CD4-positive, alpha-beta T cell (primary cell): ENCODE measurements at regions not wholly inside any gene's neighbourhood (a gene's known extent, or its start where the extent isn't known, plus 50 kb on each side); places are given as distances from the start of the nearest gene placed in this dataset.

ENCODE experiments used
- ATAC-seq: fragments of 200-7000 bp; cut with Tn5 transposase; one replicate; pipeline ENCODE4 v1.10.0; 2022; ENCODE audit warnings: mild to moderate bottlenecking; ENCODE audit not compliant: poor library complexity
- CTCF ChIA-PET: fragments of 350-600 bp; sonication (Branson Sonifier 250); formaldehyde crosslinking; loops from one replicate; lab custom pipeline; 2021; ENCODE audit warnings: antibody characterized with exemption, inconsistent platforms; lab: Charles Lee
- POLR2A ChIA-PET: fragments of 350-600 bp; sonication (Branson Sonifier 250); formaldehyde crosslinking; loops from one replicate; lab custom pipeline; 2021; ENCODE audit warnings: antibody characterized with exemption, inconsistent platforms; lab: Charles Lee
- DNase-seq, 14 experiments: peaks; one replicate each; pipeline ENCODE4 v3.0.0-alpha.2; 2013 to 2020; ENCODE audit warnings: mixed read lengths in 2 of 14
- H3K27ac ChIP-seq, 2 donors: one replicate each; pipeline versions ENCODE4 v1.5.1 to v1.7.0; 2013; ENCODE audit warnings: low read length in 2 of 2, low read depth in 1 of 2, mild to moderate bottlenecking in 1 of 2
- H3K27me3 ChIP-seq, 2 experiments: 1 replicate in 1 of 2; 2 replicates in 1 of 2; pipeline versions ENCODE4 v1.6.1 to v1.7.0; 2013; ENCODE audit warnings: low read length in 2 of 2, control low read depth in 1 of 2, mild to moderate bottlenecking in 1 of 2, moderate library complexity in 1 of 2; ENCODE audit not compliant: insufficient read depth in 2 of 2, control insufficient read depth in 1 of 2
- H3K36me3 ChIP-seq: one replicate; pipeline ENCODE4 v1.6.1; 2013; ENCODE audit warnings: low read length, control low read depth; ENCODE audit not compliant: insufficient read depth
- H3K4me1 ChIP-seq: one replicate; pipeline ENCODE4 v1.6.1; 2013; ENCODE audit warnings: low read length, control low read depth; ENCODE audit not compliant: insufficient read depth
- H3K4me3 ChIP-seq: one replicate; pipeline ENCODE4 v1.5.1; 2013; ENCODE audit warnings: mild to moderate bottlenecking, low read length, moderate library complexity
- H3K9me3 ChIP-seq, 2 experiments: 1 replicate in 1 of 2; 2 replicates in 1 of 2; pipeline versions ENCODE4 v1.6.1 to v1.7.0; 2013; ENCODE audit warnings: low read length in 2 of 2, mild to moderate bottlenecking in 2 of 2, control low read depth in 1 of 2, moderate library complexity in 1 of 2; ENCODE audit not compliant: control insufficient read depth in 1 of 2, insufficient read depth in 1 of 2
- H3K27ac Mint-ChIP-seq: one replicate; pipeline ENCODE4 v1.8.0; 2020; ENCODE audit warnings: mixed read lengths
- H3K27me3 Mint-ChIP-seq: one replicate; pipeline ENCODE4 v1.8.0; 2021; ENCODE audit warnings: mixed read lengths
- H3K36me3 Mint-ChIP-seq: one replicate; pipeline ENCODE4 v1.8.0; 2021; ENCODE audit warnings: low read depth, mixed read lengths
- H3K4me1 Mint-ChIP-seq: one replicate; pipeline ENCODE4 v1.8.0; 2021; ENCODE audit warnings: low read depth, mixed read lengths
- H3K4me3 Mint-ChIP-seq: one replicate; pipeline ENCODE4 v1.8.0; 2020; ENCODE audit warnings: mild to moderate bottlenecking, mixed read lengths
- H3K9me3 Mint-ChIP-seq: one replicate; pipeline ENCODE4 v1.8.0; 2020; ENCODE audit warnings: mixed read lengths
- intact Hi-C, 2 experiments: fragments of 100-400 bp; cut with DNase I in 1 of 2; cut with micrococcal nuclease in 1 of 2; formaldehyde crosslinking; loops; one replicate each; pipeline versions ENCODE4 v1.15.1 to v1.9.0; 2023 to 2025; cut with DNase I, micrococcal nuclease
- TF ChIP-seq, protein P1 (sequence below): fragments of 200-600 bp; IDR thresholded peaks from one replicate; pipeline ENCODE4 v1.8.0; 2022; ENCODE audit warnings: antibody characterized with exemption, mild to moderate bottlenecking

DNA sequence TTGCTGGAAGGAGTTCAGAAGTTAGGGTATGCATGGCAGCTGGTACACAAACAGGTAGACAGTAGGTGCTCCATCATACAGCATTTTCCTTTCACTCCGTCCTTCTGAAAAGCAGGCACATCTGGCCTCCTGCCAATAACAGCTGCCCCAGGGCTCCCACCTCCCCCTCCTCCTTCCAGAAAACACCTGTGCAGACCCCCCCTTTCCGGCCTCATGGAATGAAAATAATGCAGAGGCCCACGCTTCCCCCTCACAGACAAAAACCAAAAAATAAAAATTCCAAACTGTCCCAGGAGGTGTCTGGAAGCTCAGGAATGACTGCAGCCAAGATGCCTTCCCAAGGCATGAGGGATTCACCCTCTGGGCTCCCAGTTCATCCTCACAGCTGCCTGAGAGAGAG is 185.5 kb downstream of the MN1 start:
- no peaks in the 10 kb centered on the region for H3K4me1 Mint-ChIP-seq
- ChIA-PET POLR2A (no interaction called here), CTCF (no interaction called here)
- H3K4me3 Mint-ChIP-seq, result no peak overlapping the region
- intact Hi-C loops, result no loop called here
- Histone ChIP-seq H3K27me3 (peaks cover 11 to 29% of the 10 kb centered on the region in 2 experiments), H3K9me3 (peaks cover 0 to 5% of the 10 kb centered on the region in 2 experiments), H3K27ac (no peak overlapping the region), H3K4me1 (no peaks in the 10 kb centered on the region), H3K4me3 (no peak overlapping the region), H3K36me3 (no peaks in the 10 kb centered on the region)
- H3K36me3 Mint-ChIP-seq, result no peaks in the 10 kb centered on the region
- no peaks in the 10 kb centered on the region for H3K9me3 Mint-ChIP-seq
- peaks cover 34% of the 10 kb centered on the region for H3K27me3 Mint-ChIP-seq
- H3K27ac Mint-ChIP-seq, result no peak overlapping the region
- TF ChIP-seq, protein P1, sequence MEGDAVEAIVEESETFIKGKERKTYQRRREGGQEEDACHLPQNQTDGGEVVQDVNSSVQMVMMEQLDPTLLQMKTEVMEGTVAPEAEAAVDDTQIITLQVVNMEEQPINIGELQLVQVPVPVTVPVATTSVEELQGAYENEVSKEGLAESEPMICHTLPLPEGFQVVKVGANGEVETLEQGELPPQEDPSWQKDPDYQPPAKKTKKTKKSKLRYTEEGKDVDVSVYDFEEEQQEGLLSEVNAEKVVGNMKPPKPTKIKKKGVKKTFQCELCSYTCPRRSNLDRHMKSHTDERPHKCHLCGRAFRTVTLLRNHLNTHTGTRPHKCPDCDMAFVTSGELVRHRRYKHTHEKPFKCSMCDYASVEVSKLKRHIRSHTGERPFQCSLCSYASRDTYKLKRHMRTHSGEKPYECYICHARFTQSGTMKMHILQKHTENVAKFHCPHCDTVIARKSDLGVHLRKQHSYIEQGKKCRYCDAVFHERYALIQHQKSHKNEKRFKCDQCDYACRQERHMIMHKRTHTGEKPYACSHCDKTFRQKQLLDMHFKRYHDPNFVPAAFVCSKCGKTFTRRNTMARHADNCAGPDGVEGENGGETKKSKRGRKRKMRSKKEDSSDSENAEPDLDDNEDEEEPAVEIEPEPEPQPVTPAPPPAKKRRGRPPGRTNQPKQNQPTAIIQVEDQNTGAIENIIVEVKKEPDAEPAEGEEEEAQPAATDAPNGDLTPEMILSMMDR, result no peak
- no peak for ATAC-seq
- no peak for DNase-seq

DNA sequence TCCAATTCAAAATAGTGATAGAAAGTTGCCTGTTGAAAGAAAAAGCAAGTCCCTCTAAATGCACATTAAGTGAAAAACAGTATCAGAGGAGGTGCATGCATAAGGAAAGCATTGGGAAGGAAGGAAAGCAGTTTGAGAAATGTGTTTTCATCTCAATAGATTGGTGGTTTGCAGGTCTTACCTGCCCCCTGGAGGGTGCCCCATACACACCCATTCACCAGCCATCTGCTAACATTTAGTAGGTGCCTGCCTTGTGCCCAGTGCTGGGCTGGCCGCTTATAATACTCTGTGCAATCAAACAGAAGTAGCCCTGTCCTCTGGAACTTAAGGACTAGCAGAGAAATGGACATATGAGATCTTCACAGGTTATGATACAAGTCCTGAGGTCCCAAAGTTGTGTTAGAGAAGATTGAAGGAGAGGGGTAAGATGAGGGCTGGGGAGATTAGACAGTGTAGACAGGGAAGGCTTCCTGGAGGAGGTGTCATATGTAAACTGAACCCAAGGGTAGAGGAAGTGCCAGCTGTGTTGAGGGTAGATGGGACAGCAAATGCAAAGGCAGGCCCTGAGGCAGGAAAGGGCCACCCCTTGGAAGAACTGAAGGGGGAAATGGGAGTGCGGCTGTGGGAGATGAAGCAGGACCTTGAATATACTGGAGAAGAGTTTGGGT is 184.2 kb downstream of the MN1 start:
- no peak for DNase-seq
- no peak overlapping the region for H3K4me3 Mint-ChIP-seq
- H3K27me3 Mint-ChIP-seq, result peaks cover 23% of the 10 kb centered on the region
- H3K4me1 Mint-ChIP-seq, result no peaks in the 10 kb centered on the region
- TF ChIP-seq, protein P1, result no peak
- H3K36me3 Mint-ChIP-seq, result no peaks in the 10 kb centered on the region
- Histone ChIP-seq H3K9me3 (peaks cover 0 to 5% of the 10 kb centered on the region in 2 experiments), H3K27ac (no peak overlapping the region), H3K36me3 (no peaks in the 10 kb centered on the region), H3K27me3 (peaks cover 11 to 25% of the 10 kb centered on the region in 2 experiments), H3K4me3 (no peak overlapping the region), H3K4me1 (no peaks in the 10 kb centered on the region)
- no peak for ATAC-seq
- ChIA-PET CTCF (no interaction called here), POLR2A (no interaction called here)
- H3K27ac Mint-ChIP-seq, result no peak overlapping the region
- intact Hi-C loops, result no loop called here
- H3K9me3 Mint-ChIP-seq, result no peaks in the 10 kb centered on the region

DNA sequence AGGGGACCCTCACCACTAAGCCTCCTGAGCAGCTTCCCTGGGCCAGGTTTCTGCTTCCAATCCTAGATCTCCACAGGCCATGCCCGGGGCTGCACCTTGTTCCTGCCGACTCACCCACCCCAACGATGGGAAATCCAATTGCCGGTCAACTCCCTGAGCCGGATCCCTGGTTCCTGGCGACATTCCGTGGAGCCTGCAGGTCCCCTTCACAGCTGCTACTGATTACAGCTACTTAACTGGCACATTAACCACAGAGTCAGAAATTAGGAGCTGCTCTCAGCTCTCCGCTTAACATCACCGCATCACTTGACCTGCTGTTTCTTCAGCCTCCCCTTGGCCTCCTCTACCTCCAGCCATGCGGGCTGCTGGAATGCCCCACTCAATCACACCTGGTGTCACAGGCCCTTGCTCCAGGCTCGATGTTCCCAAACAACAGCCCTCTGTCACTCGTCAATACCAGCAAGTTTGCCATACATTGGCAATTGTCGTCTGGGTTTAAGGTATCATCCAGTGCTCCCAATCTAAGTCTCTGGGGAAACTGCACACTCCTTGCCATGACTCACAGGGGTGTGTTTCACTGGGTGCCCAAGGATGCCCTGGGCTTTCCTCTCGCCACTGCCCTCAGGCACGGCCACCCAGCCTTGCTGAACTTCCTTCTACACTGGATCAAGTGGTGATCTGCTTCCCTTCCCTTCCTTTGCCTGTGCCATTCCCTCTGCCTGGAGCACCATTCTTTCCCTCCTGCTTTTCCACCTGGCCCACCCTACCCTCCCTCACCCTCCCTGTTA is 181.0 kb downstream of the MN1 start:
- DNase-seq (no peak), ATAC-seq (no peak)
- no peaks in the 10 kb centered on the region for H3K27me3 ChIP-seq
- H3K27ac ChIP-seq, result no peak overlapping the region
- no peaks in the 10 kb centered on the region for H3K9me3 Mint-ChIP-seq
- no peaks in the 10 kb centered on the region for H3K9me3 ChIP-seq
- H3K4me1 ChIP-seq, result no peaks in the 10 kb centered on the region
- no peaks in the 10 kb centered on the region for H3K4me1 Mint-ChIP-seq
- ChIA-PET POLR2A (no interaction called here), CTCF (no interaction called here)
- no peak overlapping the region for H3K4me3 ChIP-seq
- no peaks in the 10 kb centered on the region for H3K36me3 ChIP-seq
- no peak overlapping the region for H3K4me3 Mint-ChIP-seq
- no peaks in the 10 kb centered on the region for H3K36me3 Mint-ChIP-seq
- TF ChIP-seq, protein P1, result no peak
- no peaks in the 10 kb centered on the region for H3K27me3 Mint-ChIP-seq
- intact Hi-C loops, result no loop called here
- H3K27ac Mint-ChIP-seq, result no peak overlapping the region
